ENCODE measurements at regions not wholly inside any gene's neighbourhood (a gene's known extent, or its start where the extent isn't known, plus 50 kb on each side); places are given as distances from the start of the nearest gene placed in this dataset.
"Not testable (repeated sequence)": the region's sequence is repeated elsewhere in the genome, so short reads cannot be mapped to it uniquely, and the experiment has no call there.

DNA sequence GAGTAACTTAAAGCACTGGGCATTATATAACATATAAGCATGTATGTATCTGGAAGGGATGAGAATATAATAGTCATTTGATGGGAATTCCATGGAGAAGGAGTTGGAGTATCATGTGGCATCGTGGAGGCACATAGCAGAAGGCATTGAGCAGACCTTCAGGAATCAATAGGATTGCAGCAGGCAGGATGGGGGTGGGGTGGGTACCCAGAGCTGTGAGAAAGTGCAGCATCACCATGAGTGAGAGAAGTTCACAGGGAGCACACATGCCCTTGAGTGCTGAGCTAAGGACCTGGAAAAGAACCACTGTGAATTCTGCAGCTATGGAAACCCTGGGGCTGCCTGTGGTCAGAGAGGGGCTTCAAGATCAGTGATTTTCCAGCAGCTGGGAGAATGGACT is 57.3 kb downstream of the MED10 start:
- DNase-seq: no peak

DNA sequence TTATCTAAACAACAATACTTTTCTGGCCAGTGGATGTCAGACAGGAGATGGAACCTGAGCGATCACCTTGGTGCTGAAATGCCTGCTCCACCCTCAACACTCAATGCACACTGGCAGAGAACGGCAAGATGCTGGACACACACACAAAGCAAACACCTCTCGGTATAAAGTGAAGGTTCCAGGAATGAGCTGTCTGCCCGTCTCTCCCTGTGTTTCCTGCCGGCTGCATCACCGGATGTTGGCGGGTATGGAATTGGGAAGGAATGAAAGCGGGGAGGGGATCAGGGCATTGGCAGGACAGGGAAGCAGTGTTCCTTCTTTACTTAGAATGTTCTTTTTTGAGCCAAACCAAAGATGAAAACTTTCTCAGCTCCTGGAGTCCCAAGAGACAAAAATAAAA is 59.2 kb downstream of the MED10 start:
- no peak for DNase-seq

DNA sequence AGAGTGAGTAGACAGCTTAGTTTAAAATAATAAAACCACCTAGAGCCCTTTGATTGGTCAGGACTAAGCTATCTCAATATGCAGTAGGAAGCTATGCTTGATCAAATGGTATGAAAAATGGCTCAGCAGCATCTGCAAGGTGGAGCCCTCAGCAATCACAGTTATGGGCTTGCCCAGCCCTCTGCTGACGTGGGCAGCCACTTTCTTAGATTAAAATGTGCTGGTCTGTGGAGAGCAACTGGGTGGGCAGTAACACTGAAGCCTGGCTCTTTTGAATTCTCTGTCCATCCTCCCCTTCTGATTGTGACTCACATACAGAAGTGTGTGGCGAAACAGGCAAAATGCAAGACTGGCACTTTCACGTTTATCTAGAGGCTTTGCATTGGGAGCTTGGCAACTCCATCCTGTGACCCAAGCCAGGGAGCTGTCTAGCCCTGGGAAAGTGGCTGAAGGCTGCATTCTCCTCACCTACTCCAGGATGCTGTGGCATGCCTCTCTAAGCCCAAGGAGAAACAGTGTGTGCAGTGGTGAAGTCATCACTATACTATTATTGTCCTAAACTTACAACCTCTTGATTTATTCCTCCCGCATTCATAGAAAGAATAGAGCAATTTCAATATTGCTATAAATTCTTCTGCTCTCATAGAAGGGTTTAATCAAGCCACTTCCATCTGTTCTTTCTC is 61.1 kb downstream of the MED10 start:
- no peak for DNase-seq

DNA sequence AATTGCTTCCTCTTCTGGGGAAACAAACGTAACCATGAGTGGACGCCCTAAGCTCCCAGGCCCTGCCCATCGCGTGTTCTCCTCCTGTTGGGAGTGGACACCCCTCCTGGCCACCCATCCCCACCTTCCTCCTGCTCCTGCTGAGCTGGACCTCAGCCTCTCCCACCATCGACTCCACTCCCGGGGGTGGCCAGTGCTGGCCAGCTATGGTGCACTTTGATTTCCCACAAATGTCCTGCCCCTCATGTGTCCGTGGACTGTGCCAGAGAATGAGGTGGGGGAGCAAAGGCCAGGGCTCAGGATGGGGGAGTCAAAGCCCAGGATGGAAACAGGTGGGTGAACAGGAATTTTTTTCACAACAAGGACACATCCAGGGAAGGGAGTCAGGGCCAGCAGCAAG is 62.8 kb downstream of the MED10 start:
- no peak for DNase-seq

DNA sequence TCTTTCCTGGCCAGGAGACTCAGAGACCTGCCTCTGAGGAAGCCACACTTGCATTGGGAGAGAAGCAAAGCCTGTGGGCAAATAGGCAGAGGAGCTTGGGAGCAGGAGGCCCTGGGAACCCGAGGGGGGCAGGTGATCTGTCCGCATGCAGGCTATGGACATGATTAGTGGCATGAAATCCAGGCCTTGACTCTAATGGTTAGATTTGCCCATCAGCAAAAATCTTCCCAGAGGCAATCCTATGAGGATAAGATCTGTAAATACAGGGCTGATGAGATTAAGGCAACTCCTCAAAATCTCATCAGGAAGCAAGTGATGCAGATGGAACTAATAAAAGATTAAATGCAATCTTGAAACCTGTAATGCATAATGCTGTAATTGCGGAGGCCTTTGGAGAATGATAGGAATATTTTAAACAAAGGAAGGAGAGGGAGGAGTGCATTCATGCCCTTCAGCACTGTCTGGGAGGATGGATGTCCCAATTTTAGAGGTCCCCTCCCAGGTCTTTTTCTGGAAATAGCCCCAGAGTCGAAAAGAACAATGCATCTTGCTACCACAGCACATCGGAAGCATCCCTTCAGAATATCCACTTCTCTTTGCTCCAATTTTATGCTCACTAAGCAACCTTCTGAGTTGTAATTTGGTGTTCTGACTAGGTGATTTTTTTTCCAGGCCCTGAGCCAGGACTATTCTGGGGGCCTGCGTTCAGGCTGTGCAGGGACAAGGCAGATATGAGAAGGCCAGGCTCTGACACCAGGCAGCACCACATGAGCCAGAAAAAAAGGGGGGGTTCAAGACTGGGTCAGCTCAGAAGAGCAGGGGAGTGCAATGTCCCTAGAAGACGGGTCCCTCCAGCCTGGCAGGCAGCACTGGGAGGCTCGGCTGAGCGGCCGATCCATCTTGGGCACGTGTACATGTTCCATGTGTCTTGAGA is 66.5 kb downstream of the MED10 start:
- DNase-seq: no peak

DNA sequence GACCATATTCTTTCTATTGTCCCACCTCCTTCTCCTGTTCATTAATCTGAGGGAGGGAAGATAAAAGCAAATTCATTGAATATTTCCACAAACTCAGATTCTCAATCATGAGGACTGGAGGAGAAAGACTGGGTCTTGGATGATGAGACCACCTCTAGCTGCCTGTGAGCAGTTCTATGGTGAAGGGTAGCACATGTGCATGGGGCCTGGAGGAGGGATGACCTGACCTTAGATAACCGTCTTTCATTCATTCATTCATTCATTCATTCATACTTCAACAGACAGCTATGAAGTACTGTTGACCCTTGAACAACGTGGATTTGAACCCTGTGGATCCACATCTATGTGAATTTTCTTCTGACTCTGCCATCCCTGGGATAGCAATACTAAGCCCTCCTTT is 68.4 kb downstream of the MED10 start:
- no peak for DNase-seq

DNA sequence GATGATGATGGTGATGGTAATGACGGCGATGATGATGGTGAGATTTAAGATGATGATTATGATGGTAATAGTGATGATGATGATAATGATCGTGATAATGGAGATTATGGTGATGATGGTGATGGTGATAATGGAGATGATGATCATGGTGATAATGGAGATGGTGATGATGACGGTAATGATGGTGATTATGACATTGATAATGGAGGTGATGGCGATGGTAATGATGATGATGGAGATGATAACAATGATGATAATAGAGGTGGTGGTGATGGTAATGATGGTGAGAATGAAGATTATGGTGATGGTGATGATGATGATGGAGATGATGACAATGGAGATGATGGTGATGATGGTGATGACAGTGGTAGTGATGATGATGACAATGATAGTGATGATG is 69.7 kb downstream of the MED10 start:
- no peak for DNase-seq

DNA sequence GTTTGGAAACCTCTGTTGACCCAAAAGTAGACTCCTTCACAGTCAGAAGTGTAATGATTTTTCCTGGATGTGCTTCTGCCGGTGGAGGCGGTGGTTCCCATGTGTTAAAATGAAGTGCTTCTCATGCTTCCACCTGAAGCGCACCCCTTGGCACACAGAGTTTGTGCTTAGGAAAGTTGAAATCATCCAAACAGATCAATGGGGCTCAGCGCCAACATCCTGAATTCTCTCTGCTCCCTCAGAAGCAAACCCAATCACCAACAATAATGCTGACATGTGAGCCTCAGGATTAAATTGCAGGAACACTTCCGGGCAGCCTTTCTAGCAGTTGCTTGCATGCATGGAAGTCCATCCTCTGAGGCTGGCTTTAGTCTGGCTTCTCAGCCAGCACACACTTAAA is 71.0 kb downstream of the MED10 start:
- no peak for DNase-seq

DNA sequence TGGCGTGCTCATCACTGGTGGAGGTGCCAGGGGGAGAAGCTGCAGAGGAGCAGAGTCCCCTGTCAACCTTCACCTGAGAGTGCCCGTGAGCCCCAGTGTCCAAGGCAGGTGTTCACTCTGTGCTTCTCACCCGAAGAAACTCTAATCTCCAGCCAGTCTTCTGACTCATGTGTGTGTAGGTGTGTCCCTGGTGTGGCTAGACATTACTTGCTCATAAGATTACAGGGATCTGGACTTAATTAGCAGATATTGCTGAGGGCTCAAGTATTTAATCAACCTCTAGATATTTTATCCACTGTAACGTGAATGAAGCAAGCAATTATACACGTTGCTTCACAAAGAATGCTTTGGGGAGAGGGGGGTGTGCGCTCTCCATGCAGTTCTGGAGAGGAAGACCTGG is 72.5 kb downstream of the MED10 start:
- no peak for DNase-seq

DNA sequence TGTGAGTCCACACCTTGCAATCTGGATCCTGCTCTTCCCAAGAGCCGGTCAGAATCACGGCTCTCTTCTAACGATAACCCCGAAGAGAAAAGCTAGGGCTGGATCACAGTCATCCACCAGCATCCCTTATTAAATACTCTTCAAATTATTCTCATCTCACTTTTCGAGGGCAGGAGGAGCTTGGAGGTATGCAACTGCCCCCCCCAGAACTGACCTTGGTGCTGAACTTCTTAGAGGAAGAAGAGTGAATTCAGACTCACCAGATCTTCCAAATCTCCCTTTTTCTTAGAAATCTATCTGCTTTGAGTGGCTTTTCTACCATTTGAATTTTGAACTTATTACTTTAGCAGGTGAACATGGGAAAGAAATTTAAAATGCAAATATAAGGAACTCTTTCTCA is 75.7 kb downstream of the MED10 start:
- no peak for DNase-seq

DNA sequence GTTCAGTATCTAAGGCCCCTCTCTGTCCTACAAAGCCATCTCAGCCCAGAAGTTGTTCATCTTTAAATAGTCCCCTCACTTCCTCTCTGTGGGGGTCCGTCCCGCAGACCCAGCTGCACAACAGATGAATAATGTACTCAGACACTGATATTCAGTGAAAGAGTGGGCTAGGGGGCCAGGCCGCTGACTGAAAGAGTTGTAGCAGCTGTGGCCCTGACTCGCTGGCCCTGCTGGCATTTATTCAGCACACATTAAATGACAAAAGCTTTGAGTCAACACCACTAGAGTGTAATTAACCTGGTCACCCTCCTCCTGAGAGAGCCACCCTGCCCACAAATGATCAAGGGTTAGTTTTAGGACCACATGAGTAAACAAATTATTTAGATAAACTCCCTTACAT is 76.3 kb downstream of the MED10 start:
- no peak for DNase-seq

DNA sequence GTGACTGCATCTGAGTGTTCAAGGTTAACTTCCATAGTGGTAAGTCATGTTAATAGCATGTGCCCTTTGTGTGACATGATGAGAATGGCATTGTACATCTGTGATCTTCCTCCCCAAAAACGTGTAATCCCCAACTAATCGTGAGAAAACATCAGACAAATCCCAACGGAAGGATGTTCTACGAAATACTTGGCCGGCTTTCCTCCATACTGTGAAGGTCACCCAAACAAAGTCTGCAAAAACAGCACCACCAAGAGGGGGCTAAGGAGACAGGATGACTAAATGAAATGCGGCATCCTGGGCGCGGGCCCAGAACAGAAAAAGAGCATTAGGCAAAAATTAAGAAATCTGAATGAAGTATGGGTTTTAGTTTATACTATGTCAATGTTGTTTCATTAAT is 81.8 kb downstream of the MED10 start:
- DNase-seq: no peak

DNA sequence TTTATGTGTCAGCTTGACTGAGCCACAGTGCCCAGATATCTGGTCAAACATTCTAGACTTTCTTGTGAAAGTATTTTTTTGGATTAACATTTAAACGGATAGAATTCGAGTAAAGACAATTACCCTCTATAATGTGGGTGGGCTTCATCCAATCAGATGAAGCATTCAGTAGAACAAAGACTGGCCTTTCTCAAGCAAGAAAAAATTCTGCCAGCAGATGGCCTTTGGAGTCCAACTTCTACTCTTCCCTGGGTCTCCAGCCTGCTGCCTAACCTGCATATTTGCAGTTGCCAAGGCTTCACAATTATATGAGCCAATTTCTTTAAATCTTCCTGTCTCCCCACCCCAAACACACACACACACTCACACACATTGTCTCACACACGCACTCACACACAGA is 86.4 kb downstream of the MED10 start:
- DNase-seq: peak; percentile 17

DNA sequence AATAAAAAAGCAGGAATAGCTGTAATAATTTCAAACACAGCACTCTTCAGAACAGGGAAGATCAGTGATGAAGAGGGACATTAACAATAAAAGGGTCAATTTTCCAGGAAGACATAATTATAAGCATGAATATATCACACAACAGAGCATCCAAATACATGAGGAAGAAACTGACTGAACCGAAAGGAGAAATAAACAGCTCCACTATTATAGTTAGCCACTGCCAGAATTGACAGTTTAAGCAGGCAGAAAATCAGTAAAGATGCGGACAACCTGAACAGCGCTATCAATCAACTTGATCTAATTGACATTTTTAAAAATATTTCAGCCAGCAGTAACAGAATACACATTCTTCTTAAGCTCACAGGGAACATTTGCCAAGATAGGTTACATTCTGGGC is 89.1 kb downstream of the MED10 start:
- no peak for DNase-seq

DNA sequence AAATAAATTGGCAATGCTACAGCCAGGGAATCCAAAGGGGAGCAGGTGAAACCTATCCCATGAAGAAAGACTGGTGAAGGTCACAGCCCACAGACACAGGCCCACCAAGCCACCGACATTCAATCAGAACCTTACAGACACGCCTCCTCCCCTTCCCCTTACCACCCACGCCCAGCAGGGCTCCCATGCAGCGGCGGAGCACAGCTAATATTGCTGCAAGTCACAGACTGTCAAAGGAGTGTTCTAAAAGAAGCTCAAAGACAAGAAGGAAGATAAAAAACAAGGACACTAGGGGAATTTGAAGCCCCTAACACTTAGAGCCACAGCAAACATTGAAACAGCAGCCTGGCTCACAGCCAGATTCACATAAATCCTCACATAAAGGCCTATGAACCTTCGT is 91.2 kb downstream of the MED10 start:
- no peak for DNase-seq

DNA sequence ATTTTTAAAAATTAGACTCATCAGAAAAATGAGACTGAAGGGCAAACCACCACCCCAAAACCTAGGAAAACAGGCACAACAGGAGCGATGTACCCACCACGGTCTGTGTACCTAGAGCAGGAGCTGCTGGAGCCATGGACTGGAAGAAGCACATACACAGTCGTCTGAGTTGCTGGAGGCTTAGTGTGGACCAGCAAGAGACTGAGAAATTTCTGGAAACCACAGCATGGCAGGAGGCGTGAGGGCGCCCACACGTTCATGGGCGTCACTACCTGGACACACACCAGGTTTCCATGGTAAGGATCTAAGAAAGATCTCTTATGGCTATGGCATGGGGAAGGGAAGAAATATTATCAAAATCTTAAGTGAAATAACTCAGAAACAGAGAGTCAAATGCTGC is 91.9 kb downstream of the MED10 start:
- DNase-seq: no peak

DNA sequence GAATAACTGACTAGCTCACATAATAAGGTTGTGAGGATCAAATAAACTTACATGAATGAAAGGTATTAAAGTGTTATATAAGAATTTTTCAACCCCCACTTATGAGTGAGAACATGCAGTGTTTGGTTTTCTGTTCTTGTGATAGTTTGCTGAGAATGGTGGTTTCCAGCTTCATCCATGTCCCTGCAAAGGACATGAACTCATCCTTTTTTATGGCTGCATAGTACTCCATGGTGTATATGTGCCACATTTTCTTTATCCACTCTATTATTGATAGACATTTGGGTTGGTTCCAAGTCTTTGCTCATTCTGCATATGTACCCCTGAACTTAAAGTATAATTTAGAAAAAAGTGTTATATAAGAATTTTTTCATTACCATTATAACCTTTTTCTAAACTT is 93.9 kb downstream of the MED10 start:
- DNase-seq: not testable (repeated sequence)

DNA sequence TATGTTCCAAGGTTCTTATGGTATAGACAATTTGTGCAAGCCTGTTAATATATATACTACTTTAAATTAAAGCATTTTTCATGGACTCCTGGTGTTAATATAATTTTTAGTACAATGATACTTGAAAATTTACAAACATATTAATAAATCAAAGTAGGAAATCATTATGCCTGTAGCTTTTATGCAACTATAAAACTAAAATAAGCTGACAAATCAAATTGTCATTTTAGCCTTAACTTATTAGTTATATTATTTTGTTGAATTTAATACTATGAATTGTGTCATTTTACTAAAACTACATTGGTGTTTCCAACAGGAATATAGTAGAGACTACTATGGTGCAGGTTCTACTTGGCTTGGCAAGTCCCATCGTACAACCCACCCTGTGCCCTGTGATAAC is 96.0 kb downstream of the MED10 start:
- no peak for DNase-seq

DNA sequence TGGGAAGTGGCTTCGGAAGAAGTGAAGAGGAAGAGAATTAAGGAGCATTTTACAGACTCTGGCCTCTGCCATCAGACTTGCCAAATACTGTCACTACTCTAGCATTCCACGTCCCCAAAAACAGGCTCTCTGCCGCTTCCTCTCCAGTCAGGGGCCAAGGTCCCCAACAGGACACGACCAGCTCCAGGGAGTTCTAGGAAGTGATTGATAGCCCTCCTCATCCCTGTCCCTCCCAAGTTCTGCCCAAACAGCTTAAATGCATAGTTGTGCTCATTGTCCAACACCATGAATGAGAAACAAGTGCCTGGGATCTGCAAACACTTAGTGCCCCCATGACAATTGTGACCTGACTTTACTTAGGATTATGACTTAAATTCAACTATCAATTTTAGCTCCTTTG is 96.5 kb downstream of the MED10 start:
- DNase-seq: no peak

DNA sequence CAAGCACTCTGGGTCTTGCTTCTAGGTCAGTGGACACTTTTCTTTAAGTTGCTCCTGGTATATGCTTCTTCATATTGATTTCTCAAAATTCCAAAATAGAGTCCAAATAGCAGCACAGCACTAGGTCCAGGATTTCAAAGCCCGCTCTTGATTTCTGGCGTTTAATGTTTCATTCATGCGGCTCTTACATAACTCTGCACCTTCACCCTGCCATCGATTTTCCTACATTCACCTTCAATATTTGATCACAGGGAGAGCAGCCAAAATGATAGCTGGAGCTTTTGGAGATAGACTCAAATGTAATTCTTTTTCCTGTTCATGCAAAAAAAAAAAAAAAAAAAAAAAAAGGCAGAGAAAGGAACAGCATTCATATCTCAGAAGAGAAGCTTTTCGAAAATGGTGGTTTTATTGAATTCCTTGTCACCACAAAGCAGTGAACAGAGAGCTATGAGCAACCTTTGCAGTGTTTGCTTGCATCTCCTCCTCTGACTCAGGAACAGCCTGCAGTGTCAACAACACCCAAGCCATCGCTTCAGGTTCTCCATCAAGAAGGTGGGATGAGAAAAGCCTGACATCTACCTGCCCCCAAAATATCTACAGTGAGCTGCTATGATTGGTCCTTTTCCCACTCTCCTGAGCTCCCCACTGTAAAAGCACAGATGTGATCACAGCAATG is 97.8 kb downstream of the MED10 start:
- DNase-seq: no peak

DNA sequence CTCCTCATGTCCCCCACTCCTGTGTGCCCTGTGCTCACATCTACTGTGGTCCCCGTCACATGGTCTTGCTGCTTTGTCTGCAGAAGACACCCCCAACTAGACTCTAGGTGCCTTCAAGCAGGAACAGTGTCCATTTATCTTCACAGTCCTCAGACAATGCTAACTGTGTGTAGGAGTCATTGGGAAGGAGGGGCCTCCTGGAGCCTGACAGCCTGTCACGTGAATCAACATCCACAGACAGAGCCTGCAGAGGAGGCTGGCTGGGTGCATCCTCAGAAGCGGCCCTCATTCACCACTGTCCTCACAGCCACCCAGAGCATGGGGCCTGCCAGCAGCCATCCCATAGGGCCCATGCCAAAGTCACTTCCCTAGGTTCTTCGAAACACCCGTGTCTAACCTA is 98.7 kb downstream of the MED10 start:
- DNase-seq: no peak

DNA sequence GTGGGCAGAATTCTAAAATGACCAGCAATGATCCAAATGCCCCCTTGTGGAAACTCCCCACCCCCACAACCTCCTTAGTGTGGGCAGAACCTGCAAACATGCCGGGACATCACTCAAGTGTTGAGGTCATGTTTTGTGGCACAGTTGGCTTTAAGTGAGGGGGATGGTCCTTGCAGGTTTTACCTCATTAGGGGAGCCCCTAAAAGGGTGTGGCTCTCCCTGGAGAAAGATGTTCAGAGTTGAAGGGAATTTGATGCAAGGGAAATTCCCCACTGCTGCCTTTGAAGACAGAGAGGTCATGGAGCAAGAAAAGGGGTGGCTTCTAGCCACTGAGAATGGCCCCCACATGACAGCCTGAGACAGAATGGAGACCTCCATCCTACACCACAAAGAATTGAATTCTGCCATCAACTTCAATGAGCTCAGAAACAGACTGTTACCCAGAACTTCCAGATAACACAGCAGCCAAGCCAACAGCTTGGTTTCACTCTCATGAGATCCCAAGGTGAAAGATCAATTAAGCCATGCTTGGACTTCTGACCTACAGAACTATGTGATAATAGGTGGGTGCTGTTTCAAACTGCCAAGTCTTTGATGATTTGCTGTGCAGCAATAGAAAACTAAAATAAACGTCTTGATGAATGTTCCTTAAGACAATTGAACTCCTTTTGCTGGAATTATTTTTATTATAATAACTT is 103.4 kb downstream of the MED10 start:
- DNase-seq: no peak

DNA sequence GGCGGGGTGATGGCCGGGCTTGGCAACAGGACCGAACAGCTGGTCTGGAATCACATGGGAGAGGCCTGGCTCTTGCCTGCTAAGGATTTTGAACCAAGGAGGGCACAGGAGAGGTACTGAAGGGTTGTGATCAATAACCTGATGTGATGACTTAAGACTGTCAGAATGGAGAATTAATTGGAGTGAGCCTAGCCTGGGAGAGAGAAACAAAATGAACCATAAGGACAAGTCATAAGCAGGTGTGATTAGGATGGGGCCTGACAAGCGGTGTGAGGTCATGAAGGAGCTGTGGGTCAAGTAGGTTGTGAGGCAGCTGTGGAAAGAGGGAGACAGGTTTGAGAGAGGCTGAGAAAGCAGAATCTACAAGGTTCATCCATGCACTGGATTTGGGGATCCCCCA is 104.6 kb downstream of the MED10 start:
- no peak for DNase-seq
